ENCODE measurements at regions not wholly inside any gene's neighbourhood (a gene's known extent, or its start where the extent isn't known, plus 50 kb on each side); places are given as distances from the start of the nearest gene placed in this dataset.

DNA sequence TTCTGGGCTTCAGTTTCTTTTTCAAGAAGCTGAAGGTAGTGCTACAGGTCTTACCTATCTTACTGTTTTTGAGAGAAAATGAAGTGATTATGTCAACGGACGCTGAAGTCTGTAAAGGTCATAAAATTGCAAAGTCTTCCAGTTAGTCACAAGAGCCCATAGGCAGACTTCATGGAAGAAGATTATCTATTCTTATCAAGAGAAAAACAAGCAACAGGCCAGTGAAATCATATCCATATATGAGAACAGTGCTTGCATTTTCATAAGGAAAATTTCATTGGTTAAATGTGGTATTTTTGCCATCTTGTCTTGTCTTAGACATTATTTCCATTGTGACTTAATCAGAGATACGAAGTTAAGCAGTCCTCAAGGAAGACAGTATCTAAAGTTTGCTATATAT lies 412.7 kb upstream of the SEL1L start:
- no peak for TF ChIP-seq POLR2A (IDR thresholded peaks at IDR 0.05; ENCODE audit: low read depth, low read length)
- TF ChIP-seq TAF1 (IDR thresholded peaks at IDR 0.05; ENCODE audit: low read depth, low read length) = no peak
- TF ChIP-seq SPI1 (IDR thresholded peaks at IDR 0.05; ENCODE audit: low read depth, low read length) = no peak
- TF ChIP-seq POLR2AphosphoS5 (IDR thresholded peaks at IDR 0.05; ENCODE audit: low read depth, low read length) = no peak
- no peak for TF ChIP-seq POU2F2 (IDR thresholded peaks at IDR 0.05; ENCODE audit: low read depth, low read length)

Measured in GM12891 (cell line).